Ishikawa (cell line): ENCODE measurements at regions not wholly inside any gene's neighbourhood (a gene's known extent, or its start where the extent isn't known, plus 50 kb on each side); places are given as distances from the start of the nearest gene placed in this dataset.

Experiments
- CEBPB ChIP-seq: IDR thresholded peaks from 2 replicates; pipeline ENCODE4 v1.6.1; 2012
- CREB1 ChIP-seq: IDR thresholded peaks from 2 replicates; pipeline ENCODE4 v1.6.1; 2012; ENCODE audit warnings: low read depth
- EGR1 ChIP-seq: IDR thresholded peaks from 2 replicates; pipeline ENCODE4 v1.6.1; 2012
- EP300 ChIP-seq: IDR thresholded peaks from 2 replicates; pipeline ENCODE4 v1.6.1; 2012; ENCODE audit warnings: borderline replicate concordance
- FOXM1 ChIP-seq: IDR thresholded peaks from 2 replicates; pipeline ENCODE4 v1.6.1; 2012; ENCODE audit warnings: low read depth, borderline replicate concordance
- MAX ChIP-seq: IDR thresholded peaks from 2 replicates; pipeline ENCODE4 v1.6.1; 2012
- NFIC ChIP-seq: IDR thresholded peaks from 2 replicates; pipeline ENCODE4 v1.6.1; 2012
- RAD21 ChIP-seq: IDR thresholded peaks from 2 replicates; pipeline ENCODE4 v1.6.1; 2012; ENCODE audit warnings: low read depth
- REST ChIP-seq: IDR thresholded peaks from 2 replicates; pipeline ENCODE4 v1.6.1; 2012; ENCODE audit warnings: low read depth, mild to moderate bottlenecking
- TAF1 ChIP-seq: IDR thresholded peaks from 2 replicates; pipeline ENCODE4 v1.6.1; 2012; ENCODE audit warnings: low read depth, mild to moderate bottlenecking
- TCF12 ChIP-seq: IDR thresholded peaks from 2 replicates; pipeline ENCODE4 v1.6.1; 2012; ENCODE audit warnings: low read depth
- TEAD4 ChIP-seq: IDR thresholded peaks from 2 replicates; pipeline ENCODE4 v1.6.1; 2012
- YY1 ChIP-seq: IDR thresholded peaks from 2 replicates; pipeline ENCODE4 v1.6.1; 2012; ENCODE audit warnings: low read depth
- ZBTB7A ChIP-seq: IDR thresholded peaks from 2 replicates; pipeline ENCODE4 v1.6.1; 2012; ENCODE audit warnings: low read depth
- TF ChIP-seq, protein P1 (sequence below): IDR thresholded peaks from 2 replicates; pipeline ENCODE4 v1.6.1; 2012

DNA sequence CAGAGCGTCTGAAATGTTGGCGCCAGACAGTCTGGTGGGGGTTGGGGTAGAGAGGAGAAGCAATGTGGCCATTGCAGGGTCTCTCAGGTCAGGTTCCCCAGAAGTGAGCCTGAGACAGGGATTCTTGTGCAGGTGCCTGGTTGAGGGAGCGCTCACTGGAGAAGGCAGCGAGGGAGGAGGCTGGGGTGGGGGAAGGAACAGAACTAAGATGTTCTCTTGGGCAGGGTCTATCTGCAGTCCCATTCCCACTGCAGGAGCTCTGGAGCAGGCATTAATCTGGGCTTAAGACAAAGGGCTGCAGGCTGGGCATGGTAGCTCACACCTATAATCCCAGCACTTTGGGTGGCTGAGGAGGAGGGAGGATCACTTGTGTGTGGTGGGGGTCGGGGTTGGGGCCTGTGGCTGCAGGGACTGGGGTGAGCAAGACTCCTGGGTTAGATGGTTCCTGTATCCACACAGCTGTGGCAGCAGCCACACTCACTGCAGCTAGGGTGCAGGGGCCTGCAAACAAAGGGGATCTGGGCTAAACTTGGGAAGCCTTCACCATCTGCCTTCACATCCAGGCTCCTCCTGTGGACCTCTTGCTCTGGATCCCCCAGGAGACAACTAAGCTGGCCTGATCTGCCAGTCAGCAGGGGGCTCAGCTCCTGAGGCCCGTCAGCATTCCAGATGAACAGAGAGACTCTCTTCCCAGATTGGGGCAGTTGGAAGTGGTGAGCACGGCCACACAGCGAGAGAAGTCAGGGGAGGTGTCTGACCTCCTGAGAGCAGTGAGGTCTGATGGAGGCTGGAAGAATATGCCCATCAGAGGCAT lies 172.5 kb downstream of the ABHD5 start:
- TF ChIP-seq TCF12 (no peak), CREB1 (no peak)

DNA sequence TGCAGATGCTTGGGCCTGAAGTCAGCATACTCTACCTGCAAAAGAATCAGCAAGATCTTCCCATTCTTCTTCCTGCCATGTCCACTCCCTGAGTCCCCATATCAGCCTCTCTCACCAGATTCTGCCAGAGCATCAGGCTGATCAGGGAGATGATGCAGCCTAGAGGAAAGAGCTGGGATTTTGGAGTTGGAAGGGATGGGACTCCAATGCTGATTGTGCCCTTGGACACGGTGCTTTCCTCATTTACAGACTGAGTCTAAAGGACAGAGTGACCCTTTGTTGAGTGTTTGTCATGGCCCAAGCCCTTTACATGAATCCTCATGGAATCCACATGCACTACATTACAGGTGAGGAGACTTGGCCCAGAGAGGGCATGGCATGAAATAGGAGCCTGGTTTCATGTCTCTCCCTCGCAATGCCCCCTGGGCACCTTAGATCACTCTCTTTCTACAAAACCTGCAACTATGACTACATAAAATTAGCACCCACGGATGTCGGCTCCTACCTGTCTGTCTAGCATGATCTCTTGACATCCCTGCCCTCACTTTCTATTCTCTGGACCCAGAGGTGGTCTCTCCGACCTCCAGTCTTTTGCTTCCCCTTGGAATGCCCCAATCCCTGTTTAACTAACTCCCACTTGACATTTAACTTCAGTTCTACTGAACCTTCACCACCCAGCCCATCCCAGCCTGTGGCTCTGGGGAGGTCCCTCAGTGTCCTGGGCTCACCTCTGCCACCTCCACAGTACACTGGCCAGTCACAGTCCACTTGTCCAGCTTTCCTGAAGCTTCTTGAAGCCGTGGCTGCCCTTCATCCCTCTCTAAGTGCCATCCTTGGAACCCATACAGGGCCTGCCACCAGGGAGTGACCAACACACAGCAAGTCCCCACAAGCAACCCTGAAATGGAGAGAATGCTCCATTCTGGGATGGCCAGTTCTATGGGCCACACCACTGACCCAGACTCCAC lies 173.5 kb downstream of the ABHD5 start:
- TF ChIP-seq REST (no peak), NFIC (no peak), TEAD4 (no peak), FOXM1 (no peak), MAX (no peak), EGR1 (no peak), TCF12 (no peak), ZBTB7A (no peak), TAF1 (no peak), CREB1 (no peak), EP300 (no peak), RAD21 (no peak), YY1 (no peak), CEBPB (no peak)
- TF ChIP-seq, protein P1, sequence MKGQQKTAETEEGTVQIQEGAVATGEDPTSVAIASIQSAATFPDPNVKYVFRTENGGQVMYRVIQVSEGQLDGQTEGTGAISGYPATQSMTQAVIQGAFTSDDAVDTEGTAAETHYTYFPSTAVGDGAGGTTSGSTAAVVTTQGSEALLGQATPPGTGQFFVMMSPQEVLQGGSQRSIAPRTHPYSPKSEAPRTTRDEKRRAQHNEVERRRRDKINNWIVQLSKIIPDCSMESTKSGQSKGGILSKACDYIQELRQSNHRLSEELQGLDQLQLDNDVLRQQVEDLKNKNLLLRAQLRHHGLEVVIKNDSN: no peak

- no peak for TF ChIP-seq REST
- TF ChIP-seq RAD21: no peak
- TF ChIP-seq EP300: no peak
- TF ChIP-seq EGR1: no peak
- TF ChIP-seq, protein P1: no peak
- TF ChIP-seq CREB1: no peak
- no peak for TF ChIP-seq MAX
- no peak for TF ChIP-seq NFIC
- no peak for TF ChIP-seq TCF12
- TF ChIP-seq CEBPB: no peak
- TF ChIP-seq TEAD4: no peak
- TF ChIP-seq ZBTB7A: no peak
- TF ChIP-seq TAF1: no peak
- TF ChIP-seq YY1: no peak
- TF ChIP-seq FOXM1: no peak
Observed at GRCh38 chr3:43865351-43865750, 174.6 kb downstream of the ABHD5 start.

DNA sequence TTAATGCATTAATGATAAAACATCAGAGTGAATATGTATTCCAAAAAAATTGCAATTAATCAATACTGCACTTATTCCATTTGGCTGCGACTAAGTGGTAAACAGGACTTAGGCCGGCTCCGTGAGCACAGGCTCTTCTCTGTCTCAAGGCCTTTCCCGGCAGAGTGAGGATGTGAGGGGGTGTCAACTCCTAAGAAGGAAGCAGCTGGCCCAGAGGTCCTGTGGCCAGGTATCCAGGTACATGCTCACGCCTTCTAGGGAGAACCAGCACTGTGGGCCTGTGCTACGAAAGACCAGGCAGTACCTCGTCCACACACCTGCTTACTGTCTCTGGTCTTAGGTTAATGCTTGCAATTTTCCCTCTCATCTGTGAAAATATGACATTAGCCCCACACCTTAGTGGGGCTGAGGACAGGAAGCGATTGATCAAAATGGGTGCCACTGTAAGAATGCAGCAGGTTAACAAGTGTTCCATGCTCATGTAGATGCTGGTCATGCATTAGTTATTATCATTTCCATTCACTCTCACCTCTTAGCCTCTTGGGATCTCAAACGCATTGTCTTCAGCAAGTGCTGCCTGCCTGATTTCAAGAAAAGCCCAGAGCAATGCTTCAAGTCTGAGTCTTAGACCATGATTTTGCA lies 175.3 kb downstream of the ABHD5 start:
- TF ChIP-seq, protein P1: no peak
- no peak for TF ChIP-seq MAX
- TF ChIP-seq TCF12: no peak
- TF ChIP-seq TAF1: no peak
